GM12873 (cell line): ENCODE measurements at regions not wholly inside any gene's neighbourhood (a gene's known extent, or its start where the extent isn't known, plus 50 kb on each side); places are given as distances from the start of the nearest gene placed in this dataset.

Experiments used
- CTCF ChIP-seq: IDR thresholded peaks from 2 replicates; pipeline ENCODE4 v1.5.1; 2012; ENCODE audit warnings: low read depth, mild to moderate bottlenecking, moderate library complexity, low read length, control low read depth; ENCODE audit not compliant: insufficient read depth; ENCODE audit errors: missing control alignments

GRCh38 chr1:82604524-82604923 is 803.8 kb downstream of the ADGRL2 start:
- TF ChIP-seq CTCF = no peak

- TF ChIP-seq CTCF = no peak
These were observed 799.6 kb downstream of the ADGRL2 start for GRCh38 chr1:82600314-82600713.

- TF ChIP-seq CTCF = no peak
These were observed 798.1 kb downstream of the ADGRL2 start for GRCh38 chr1:82598812-82599211.

- no peak for TF ChIP-seq CTCF
These were observed 797.6 kb downstream of the ADGRL2 start for GRCh38 chr1:82598337-82598736.

GRCh38 chr1:82597649-82598048 is 796.9 kb downstream of the ADGRL2 start:
- TF ChIP-seq CTCF = no peak

- no peak for TF ChIP-seq CTCF
These were observed 796.4 kb downstream of the ADGRL2 start for GRCh38 chr1:82597141-82597540.

GRCh38 chr1:82593561-82593960 is 792.8 kb downstream of the ADGRL2 start:
- TF ChIP-seq CTCF = no peak
